Naive thymus-derived CD4-positive, alpha-beta T cell (primary cell): ENCODE measurements at regions not wholly inside any gene's neighbourhood (a gene's known extent, or its start where the extent isn't known, plus 50 kb on each side); places are given as distances from the start of the nearest gene placed in this dataset.

Experiments used
- ATAC-seq: fragments of 150-1000 bp; cut with Tn5 transposase; 2 replicates; pipeline ENCODE4 v1.10.0; 2021; ENCODE audit warnings: mild to moderate bottlenecking, moderate library complexity
- CTCF ChIA-PET: fragments of 350-600 bp; sonication (Branson Sonifier 250); formaldehyde crosslinking; loops from one replicate; lab custom pipeline; 2021; ENCODE audit warnings: antibody characterized with exemption; lab: Charles Lee
- POLR2A ChIA-PET: fragments of 350-600 bp; sonication (Branson Sonifier 250); formaldehyde crosslinking; loops from one replicate; lab custom pipeline; 2021; ENCODE audit warnings: antibody characterized with exemption, inconsistent platforms; lab: Charles Lee
- DNase-seq, 9 donors: peaks; one replicate each; pipeline versions ENCODE4 v3.0.0 to v3.0.0-alpha.2; 2020 to 2022; ENCODE audit warnings: mixed read lengths in 1 of 9
- H3K27ac ChIP-seq: one replicate; pipeline ENCODE4 v1.7.0; 2013; ENCODE audit warnings: mild to moderate bottlenecking, low read depth, low read length, moderate library complexity
- H3K27me3 ChIP-seq, 2 donors: one replicate each; pipeline ENCODE4 v1.7.0; 2013; ENCODE audit warnings: low read length in 2 of 2, mild to moderate bottlenecking in 2 of 2, moderate library complexity in 2 of 2; ENCODE audit not compliant: control insufficient read depth in 2 of 2, insufficient read depth in 2 of 2
- H3K36me3 ChIP-seq, 3 experiments: 1 replicate in 2 of 3; 2 replicates in 1 of 3; pipeline ENCODE4 v1.7.0; 2013; ENCODE audit warnings: low read length in 3 of 3, mild to moderate bottlenecking in 3 of 3, moderate library complexity in 1 of 3; ENCODE audit not compliant: insufficient read depth in 3 of 3, control insufficient read depth in 2 of 3
- H3K4me1 ChIP-seq, 2 donors: one replicate each; pipeline ENCODE4 v1.7.0; 2013; ENCODE audit warnings: low read length in 2 of 2, mild to moderate bottlenecking in 2 of 2, moderate library complexity in 1 of 2; ENCODE audit not compliant: control insufficient read depth in 2 of 2, insufficient read depth in 2 of 2
- H3K4me3 ChIP-seq: 2 replicates; pipeline ENCODE4 v1.7.0; 2013; ENCODE audit warnings: mild to moderate bottlenecking, low read length
- H3K9me3 ChIP-seq, 3 experiments: 1 replicate in 2 of 3; 2 replicates in 1 of 3; pipeline ENCODE4 v1.7.0; 2013; ENCODE audit warnings: low read length in 3 of 3; ENCODE audit not compliant: control insufficient read depth in 2 of 3
- H3K27ac Mint-ChIP-seq, 9 donors: one replicate each; pipeline ENCODE4 v1.8.0; 2020 to 2022; ENCODE audit warnings: mixed read lengths in 9 of 9, mild to moderate bottlenecking in 8 of 9, moderate library complexity in 5 of 9, inconsistent platforms in 2 of 9
- H3K27me3 Mint-ChIP-seq, 5 donors: one replicate each; pipeline ENCODE4 v1.8.0; 2021 to 2022; ENCODE audit warnings: mixed read lengths in 5 of 5, mild to moderate bottlenecking in 1 of 5
- H3K36me3 Mint-ChIP-seq, 5 donors: one replicate each; pipeline ENCODE4 v1.8.0; 2020 to 2022; ENCODE audit warnings: mixed read lengths in 5 of 5, mild to moderate bottlenecking in 3 of 5, inconsistent platforms in 1 of 5
- H3K4me1 Mint-ChIP-seq, 7 donors: one replicate each; pipeline ENCODE4 v1.8.0; 2020 to 2022; ENCODE audit warnings: mixed read lengths in 7 of 7, mild to moderate bottlenecking in 3 of 7, inconsistent platforms in 1 of 7
- H3K4me3 Mint-ChIP-seq, 10 donors: one replicate each; pipeline ENCODE4 v1.8.0; 2020 to 2022; ENCODE audit warnings: mild to moderate bottlenecking in 10 of 10, mixed read lengths in 10 of 10, moderate library complexity in 6 of 10, inconsistent platforms in 2 of 10
- H3K9me3 Mint-ChIP-seq, 11 donors: one replicate each; pipeline ENCODE4 v1.8.0; 2020 to 2022; ENCODE audit warnings: mixed read lengths in 11 of 11, mild to moderate bottlenecking in 4 of 11, inconsistent platforms in 1 of 11, moderate library complexity in 1 of 11
- intact Hi-C, 2 donors: fragments of 100-400 bp; cut with micrococcal nuclease; formaldehyde crosslinking; loops; one replicate each; pipeline ENCODE4 v1.15.1; 2023

GRCh38 chr2:240308111-240308651 is 127.3 kb upstream of the GPC1 start:
- Mint-ChIP-seq H3K36me3 (no peaks in the 10 kb centered on the region), H3K9me3 (no peaks in the 10 kb centered on the region), H3K4me3 (no peak overlapping the region), H3K27me3 (peaks cover 0 to 18% (median 9%) of the 10 kb centered on the region in 5 donors), H3K27ac (no peak overlapping the region), H3K4me1 (peaks cover 0 to 1% (median 0%) of the 10 kb centered on the region in 7 donors)
- POLR2A ChIA-PET = no interaction called here
- Histone ChIP-seq H3K4me3 (no peak overlapping the region), H3K9me3 (no peaks in the 10 kb centered on the region), H3K27me3 (no peaks in the 10 kb centered on the region), H3K36me3 (no peaks in the 10 kb centered on the region), H3K4me1 (no peaks in the 10 kb centered on the region), H3K27ac (no peak overlapping the region)
- intact Hi-C loops = no loop called here
- CTCF ChIA-PET = no interaction called here
- DNase-seq (no peak), ATAC-seq (peak; percentile 19)

GRCh38 chr2:240309214-240309613 is 126.2 kb upstream of the GPC1 start:
- Mint-ChIP-seq H3K4me1 (no peaks in the 10 kb centered on the region), H3K27me3 (peaks cover 0 to 10% (median 8%) of the 10 kb centered on the region in 5 donors), H3K27ac (no peak overlapping the region), H3K36me3 (no peaks in the 10 kb centered on the region), H3K4me3 (no peak overlapping the region), H3K9me3 (no peaks in the 10 kb centered on the region)
- Histone ChIP-seq H3K4me1 (no peaks in the 10 kb centered on the region), H3K36me3 (no peaks in the 10 kb centered on the region), H3K9me3 (no peaks in the 10 kb centered on the region), H3K27ac (no peak overlapping the region), H3K4me3 (no peak overlapping the region), H3K27me3 (no peaks in the 10 kb centered on the region)
- DNase-seq (no peak), ATAC-seq (peak; percentile 12)
- CTCF ChIA-PET = no interaction called here
- intact Hi-C loops = no loop called here
- POLR2A ChIA-PET = no interaction called here

GRCh38 chr2:240310201-240310600 is 125.3 kb upstream of the GPC1 start:
- Mint-ChIP-seq H3K36me3 (no peaks in the 10 kb centered on the region), H3K9me3 (no peaks in the 10 kb centered on the region), H3K27me3 (peaks cover 5 to 16% (median 15%) of the 10 kb centered on the region in 5 donors), H3K27ac (no peak overlapping the region), H3K4me1 (no peaks in the 10 kb centered on the region), H3K4me3 (no peak overlapping the region)
- Histone ChIP-seq H3K36me3 (no peaks in the 10 kb centered on the region), H3K27me3 (no peaks in the 10 kb centered on the region), H3K4me1 (no peaks in the 10 kb centered on the region), H3K27ac (no peak overlapping the region), H3K4me3 (no peak overlapping the region), H3K9me3 (no peaks in the 10 kb centered on the region)
- ChIA-PET POLR2A (no interaction called here), CTCF (no interaction called here)
- intact Hi-C loops = no loop called here
- ATAC-seq = no peak
- DNase-seq = no peak

GRCh38 chr2:240310645-240311044 is 124.8 kb upstream of the GPC1 start:
- Mint-ChIP-seq H3K27me3 (peaks cover 5 to 16% (median 15%) of the 10 kb centered on the region in 5 donors), H3K9me3 (no peaks in the 10 kb centered on the region), H3K36me3 (no peaks in the 10 kb centered on the region), H3K27ac (no peak overlapping the region), H3K4me1 (no peaks in the 10 kb centered on the region), H3K4me3 (no peak overlapping the region)
- ChIA-PET POLR2A (no interaction called here), CTCF (no interaction called here)
- intact Hi-C loops = no loop called here
- H3K4me3 ChIP-seq = no peak overlapping the region
- no peaks in the 10 kb centered on the region for H3K4me1 ChIP-seq
- no peaks in the 10 kb centered on the region for H3K9me3 ChIP-seq
- DNase-seq = no peak
- no peak overlapping the region for H3K27ac ChIP-seq
- no peak for ATAC-seq
- no peaks in the 10 kb centered on the region for H3K27me3 ChIP-seq
- no peaks in the 10 kb centered on the region for H3K36me3 ChIP-seq

GRCh38 chr2:240311821-240312220 is 123.6 kb upstream of the GPC1 start:
- Histone ChIP-seq H3K4me1 (no peaks in the 10 kb centered on the region), H3K27me3 (no peaks in the 10 kb centered on the region), H3K9me3 (no peaks in the 10 kb centered on the region), H3K4me3 (no peak overlapping the region), H3K36me3 (no peaks in the 10 kb centered on the region), H3K27ac (no peak overlapping the region)
- no peak for DNase-seq
- ATAC-seq = no peak
- intact Hi-C loops = no loop called here
- Mint-ChIP-seq H3K9me3 (no peaks in the 10 kb centered on the region), H3K27me3 (peaks cover 9 to 20% (median 15%) of the 10 kb centered on the region in 5 donors), H3K4me1 (no peaks in the 10 kb centered on the region), H3K36me3 (no peaks in the 10 kb centered on the region), H3K4me3 (no peak overlapping the region), H3K27ac (no peak overlapping the region)
- CTCF ChIA-PET = no interaction called here
- POLR2A ChIA-PET = no interaction called here

GRCh38 chr2:240319221-240319854 is 116.1 kb upstream of the GPC1 start:
- H3K4me1 Mint-ChIP-seq = no peaks in the 10 kb centered on the region
- H3K4me3 Mint-ChIP-seq = no peak overlapping the region
- no peaks in the 10 kb centered on the region for H3K9me3 Mint-ChIP-seq
- ChIA-PET POLR2A (no interaction called here), CTCF (no interaction called here)
- Histone ChIP-seq H3K27ac (no peak overlapping the region), H3K27me3 (no peaks in the 10 kb centered on the region), H3K4me1 (no peaks in the 10 kb centered on the region), H3K9me3 (no peaks in the 10 kb centered on the region), H3K4me3 (no peak overlapping the region), H3K36me3 (no peaks in the 10 kb centered on the region)
- peaks cover 8 to 27% (median 14%) of the 10 kb centered on the region in 5 donors for H3K27me3 Mint-ChIP-seq
- no peaks in the 10 kb centered on the region for H3K36me3 Mint-ChIP-seq
- intact Hi-C loops = no loop called here
- DNase-seq = no peak
- no peak overlapping the region for H3K27ac Mint-ChIP-seq
- no peak for ATAC-seq

GRCh38 chr2:240319855-240320203 is 115.6 kb upstream of the GPC1 start:
- POLR2A ChIA-PET = no interaction called here
- H3K27me3 Mint-ChIP-seq = peaks cover 6 to 22% (median 11%) of the 10 kb centered on the region in 5 donors
- no peak overlapping the region for H3K27ac Mint-ChIP-seq

More at GRCh38 chr2:240319855-240320203, 115.6 kb upstream of the GPC1 start:
- DNase-seq (no peak), ATAC-seq (no peak)
- H3K27ac ChIP-seq = no peak overlapping the region
- no peak overlapping the region for H3K4me3 ChIP-seq
- no peaks in the 10 kb centered on the region for H3K27me3 ChIP-seq
- Mint-ChIP-seq H3K4me3 (no peak overlapping the region), H3K9me3 (no peaks in the 10 kb centered on the region), H3K36me3 (no peaks in the 10 kb centered on the region), H3K4me1 (no peaks in the 10 kb centered on the region)
- intact Hi-C loops = no loop called here
- H3K36me3 ChIP-seq = no peaks in the 10 kb centered on the region
- CTCF ChIA-PET = interaction anchor here (0.6 kb wide), 1 partner anchor 40 kb away, joined by 3 read pairs; no protein-coding TSS in a partner anchor
- H3K4me1 ChIP-seq = no peaks in the 10 kb centered on the region
- H3K9me3 ChIP-seq = no peaks in the 10 kb centered on the region
